ENCODE measurements at regions not wholly inside any gene's neighbourhood (a gene's known extent, or its start where the extent isn't known, plus 50 kb on each side); places are given as distances from the start of the nearest gene placed in this dataset.

GRCh38 chr9:29656641-29657406 is 2083.5 kb upstream of the C9orf72 start:
- ChIA-PET CTCF (no interaction called here), POLR2A (ENCODE audit: low non-redundant PET) (no interaction called here)
- DNase-seq (ENCODE audit: low spot score): no peak
- TF ChIP-seq CTCF (conservative IDR thresholded peaks at IDR 0.05; ENCODE audit: low read depth): no peak
- H3K27ac ChIP-seq: no peak overlapping the region

GRCh38 chr9:29657821-29658220 is 2084.5 kb upstream of the C9orf72 start:
- POLR2A ChIA-PET (ENCODE audit: low non-redundant PET): no interaction called here
- H3K27ac ChIP-seq: no peak overlapping the region

GRCh38 chr9:29659014-29659413 is 2085.7 kb upstream of the C9orf72 start:
- no peak for TF ChIP-seq CTCF (conservative IDR thresholded peaks at IDR 0.05; ENCODE audit: low read depth)
- POLR2A ChIA-PET (ENCODE audit: low non-redundant PET): no interaction called here
- DNase-seq (ENCODE audit: low spot score): no peak
- CTCF ChIA-PET: interaction anchor here (0.7 kb wide), 1 partner anchor 162 kb away, joined by 4 read pairs; no protein-coding TSS in a partner anchor
- no peak overlapping the region for H3K27ac ChIP-seq

More at GRCh38 chr9:29657821-29658220, 2084.5 kb upstream of the C9orf72 start:
- CTCF ChIA-PET: no interaction called here
- DNase-seq (ENCODE audit: low spot score): no peak
- TF ChIP-seq CTCF (conservative IDR thresholded peaks at IDR 0.05; ENCODE audit: low read depth): no peak

GRCh38 chr9:29659736-29660135 is 2086.5 kb upstream of the C9orf72 start:
- no peak overlapping the region for H3K27ac ChIP-seq
- no peak for DNase-seq (ENCODE audit: low spot score)
- CTCF ChIA-PET: interaction anchor here (0.7 kb wide), 2 partner anchors 162 to 562 kb away, joined by 3 to 4 read pairs; no protein-coding TSS in a partner anchor
- TF ChIP-seq CTCF (conservative IDR thresholded peaks at IDR 0.05; ENCODE audit: low read depth): no peak
- POLR2A ChIA-PET (ENCODE audit: low non-redundant PET): no interaction called here

- ChIA-PET CTCF (interaction anchor here (0.6 kb wide), 1 partner anchor 1468 kb away, joined by 4 read pairs; no protein-coding TSS in a partner anchor), POLR2A (ENCODE audit: low non-redundant PET) (no interaction called here)
- no peak for TF ChIP-seq CTCF (conservative IDR thresholded peaks at IDR 0.05; ENCODE audit: low read depth)
- DNase-seq (ENCODE audit: low spot score): no peak
- no peak overlapping the region for H3K27ac ChIP-seq
Observed at GRCh38 chr9:29668732-29669131, 2095.5 kb upstream of the C9orf72 start.

GRCh38 chr9:29669613-29670012 is 2096.3 kb upstream of the C9orf72 start:
- no peak for DNase-seq (ENCODE audit: low spot score)
- H3K27ac ChIP-seq: no peak overlapping the region
- ChIA-PET CTCF (interaction anchor here (0.6 kb wide), 1 partner anchor 1469 kb away, joined by 4 read pairs; no protein-coding TSS in a partner anchor), POLR2A (ENCODE audit: low non-redundant PET) (no interaction called here)
- no peak for TF ChIP-seq CTCF (conservative IDR thresholded peaks at IDR 0.05; ENCODE audit: low read depth)

Data from RWPE1 (cell line).